Activated T-helper 2 cell treated with anti-CD3 and anti-CD28 coated beads, Interferon-gamma antibody, Interleukin-2, Interleukin-4, amounts not matched to agents 10 μg/mL and 5 μg/mL and 100 μg/mL, durations not matched to agents 14 hours and 24 hours and 36 hours (primary cell): ENCODE measurements at regions not wholly inside any gene's neighbourhood (a gene's known extent, or its start where the extent isn't known, plus 50 kb on each side); places are given as distances from the start of the nearest gene placed in this dataset.

Experiments used
- DNase-seq: peaks from one replicate; pipeline ENCODE4 v3.0.0; 2021; ENCODE audit warnings: low spot score
- H3K27ac Mint-ChIP-seq: one replicate; pipeline ENCODE4 v1.8.0; 2021; ENCODE audit warnings: mixed read lengths
- H3K27me3 Mint-ChIP-seq: one replicate; pipeline ENCODE4 v1.8.0; 2021; ENCODE audit warnings: low read depth, mixed read lengths
- H3K36me3 Mint-ChIP-seq: one replicate; pipeline ENCODE4 v1.8.0; 2021; ENCODE audit warnings: low read depth, mixed read lengths
- H3K4me1 Mint-ChIP-seq: one replicate; pipeline ENCODE4 v1.8.0; 2021; ENCODE audit warnings: low read depth, mixed read lengths
- H3K4me3 Mint-ChIP-seq: one replicate; pipeline ENCODE4 v1.8.0; 2021; ENCODE audit warnings: low read depth, mild to moderate bottlenecking, moderate library complexity, mixed read lengths
- H3K9me3 Mint-ChIP-seq: one replicate; pipeline ENCODE4 v1.8.0; 2021; ENCODE audit warnings: mixed read lengths
- intact Hi-C: fragments of 100-400 bp; cut with micrococcal nuclease; formaldehyde crosslinking; loops from one replicate; pipeline ENCODE4 v1.15.1; 2023

DNA sequence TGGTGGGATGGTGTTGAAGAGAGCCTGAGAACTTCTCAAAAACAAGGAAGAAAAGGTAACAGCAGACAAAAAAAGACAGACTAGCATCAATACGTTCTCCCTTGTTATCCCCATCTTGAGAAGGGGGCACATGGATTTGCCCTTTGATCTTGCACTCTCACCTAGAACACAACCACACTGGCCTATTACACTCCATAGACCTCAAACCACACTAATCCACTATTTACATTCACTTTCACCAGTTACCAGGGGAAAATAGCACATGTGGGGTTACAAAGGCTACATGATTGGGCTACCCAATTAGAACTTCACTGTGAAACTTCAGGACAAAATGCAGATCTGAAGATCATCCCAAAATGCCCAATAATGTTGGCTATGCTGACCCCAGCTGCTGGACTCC lies 72.6 kb upstream of the SELENOP start:
- Mint-ChIP-seq H3K4me3 (no peak overlapping the region), H3K27me3 (peaks cover 12% of the 10 kb centered on the region), H3K9me3 (no peaks in the 10 kb centered on the region), H3K4me1 (no peaks in the 10 kb centered on the region), H3K36me3 (no peaks in the 10 kb centered on the region), H3K27ac (no peak overlapping the region)
- intact Hi-C loops = no loop called here
- no peak for DNase-seq

DNA sequence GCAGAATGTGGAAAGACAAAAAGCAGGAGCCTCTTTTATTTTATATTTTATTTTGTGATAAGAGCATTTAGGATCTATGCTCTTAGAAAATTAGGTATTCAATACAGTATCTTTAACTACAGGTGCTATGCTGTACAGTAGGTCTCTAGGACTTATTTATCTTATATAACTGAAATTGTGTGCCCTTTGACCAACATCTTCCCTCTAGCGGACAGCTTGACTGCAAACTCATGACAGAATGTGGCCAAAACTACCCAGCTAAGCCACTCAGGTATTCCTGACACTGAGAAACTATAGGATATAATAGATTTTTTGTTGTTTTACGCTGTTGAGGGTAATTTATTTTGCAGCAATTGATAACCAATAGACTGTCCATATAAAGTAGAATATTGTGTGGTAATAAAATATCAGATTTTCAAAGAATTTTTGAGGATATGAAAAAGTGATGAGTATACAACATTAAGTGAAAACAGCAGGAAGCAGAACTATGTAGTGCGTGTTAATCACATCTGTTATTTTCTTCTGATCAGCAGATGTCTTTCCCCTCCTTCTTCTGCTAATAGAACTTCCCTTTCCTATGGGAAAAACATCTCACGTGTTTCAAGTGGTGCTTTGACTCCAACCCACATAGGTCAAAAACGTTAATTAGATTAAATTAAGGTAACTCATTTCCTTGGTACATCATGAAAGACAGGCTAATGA lies 69.9 kb upstream of the SELENOP start:
- H3K4me3 Mint-ChIP-seq = no peak overlapping the region
- H3K27me3 Mint-ChIP-seq = peaks cover 6% of the 10 kb centered on the region
- peaks cover 2% of the 10 kb centered on the region for H3K4me1 Mint-ChIP-seq
- no peaks in the 10 kb centered on the region for H3K36me3 Mint-ChIP-seq
- H3K9me3 Mint-ChIP-seq = no peaks in the 10 kb centered on the region
- H3K27ac Mint-ChIP-seq = no peak overlapping the region
- no peak for DNase-seq
- intact Hi-C loops = no loop called here

DNA sequence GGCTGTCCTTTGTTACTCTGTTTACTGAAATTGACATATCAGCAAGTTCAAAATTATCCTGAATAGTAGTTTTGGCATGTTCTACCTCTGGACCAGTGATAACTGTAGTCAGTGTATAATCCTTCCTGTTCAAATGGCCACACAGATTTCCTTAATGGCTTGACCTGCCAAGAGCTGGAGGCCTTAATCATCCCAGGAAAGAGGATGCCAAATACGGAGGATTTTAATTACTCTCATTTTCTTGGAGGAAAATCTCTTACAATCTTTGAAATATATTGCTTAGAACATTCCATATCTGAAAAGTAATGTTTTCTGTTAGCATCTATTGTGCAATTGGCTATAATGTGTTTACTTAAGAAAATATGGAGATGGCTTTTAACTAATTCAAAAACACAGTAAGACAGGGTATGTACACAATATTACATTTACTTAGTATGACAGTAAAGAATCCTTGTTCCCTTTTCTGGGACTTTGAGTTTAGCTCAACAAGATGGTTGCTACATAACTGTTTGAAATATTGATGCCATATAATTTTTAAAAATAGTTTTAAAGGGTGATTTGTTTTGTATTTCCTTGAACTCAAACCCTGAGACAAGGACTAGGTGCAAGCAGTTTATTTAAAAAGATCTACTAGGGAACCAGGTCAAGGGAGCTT lies 68.9 kb upstream of the SELENOP start:
- no peaks in the 10 kb centered on the region for H3K36me3 Mint-ChIP-seq
- peaks cover 6% of the 10 kb centered on the region for H3K27me3 Mint-ChIP-seq
- no peak overlapping the region for H3K4me3 Mint-ChIP-seq
- no peak overlapping the region for H3K27ac Mint-ChIP-seq
- H3K9me3 Mint-ChIP-seq = no peaks in the 10 kb centered on the region
- peaks cover 4% of the 10 kb centered on the region for H3K4me1 Mint-ChIP-seq
- DNase-seq = no peak
- intact Hi-C loops = no loop called here

GRCh38 chr5:42879291-42879690 lies 67.6 kb upstream of the SELENOP start:
- Mint-ChIP-seq H3K27me3 (peaks cover 6% of the 10 kb centered on the region), H3K4me3 (no peak overlapping the region), H3K4me1 (peaks cover 4% of the 10 kb centered on the region), H3K36me3 (no peaks in the 10 kb centered on the region), H3K9me3 (no peaks in the 10 kb centered on the region), H3K27ac (no peak overlapping the region)
- intact Hi-C loops = no loop called here
- DNase-seq = no peak

DNA sequence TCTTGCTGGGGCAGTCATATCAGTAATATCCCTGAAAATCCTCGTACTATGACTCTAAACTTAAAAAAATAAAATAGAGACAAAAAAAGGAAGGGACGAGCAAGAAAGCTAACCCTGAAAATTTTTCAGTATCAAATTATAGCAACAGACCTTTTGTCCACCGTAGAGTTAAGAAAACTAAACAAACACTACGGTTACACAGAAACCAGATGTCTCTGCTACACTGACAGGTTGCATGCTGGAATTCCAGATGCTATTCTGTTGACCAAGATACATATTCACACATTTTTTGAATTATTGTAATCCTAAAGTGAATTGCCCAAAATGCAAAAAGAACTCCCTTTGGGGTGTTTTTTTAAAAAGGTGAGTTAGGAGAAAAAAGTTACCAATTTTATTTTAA lies 66.9 kb upstream of the SELENOP start:
- Mint-ChIP-seq H3K27ac (no peak overlapping the region), H3K4me3 (no peak overlapping the region), H3K27me3 (peaks cover 9% of the 10 kb centered on the region), H3K36me3 (no peaks in the 10 kb centered on the region), H3K9me3 (no peaks in the 10 kb centered on the region), H3K4me1 (peaks cover 4% of the 10 kb centered on the region)
- intact Hi-C loops = no loop called here
- DNase-seq = no peak

DNA sequence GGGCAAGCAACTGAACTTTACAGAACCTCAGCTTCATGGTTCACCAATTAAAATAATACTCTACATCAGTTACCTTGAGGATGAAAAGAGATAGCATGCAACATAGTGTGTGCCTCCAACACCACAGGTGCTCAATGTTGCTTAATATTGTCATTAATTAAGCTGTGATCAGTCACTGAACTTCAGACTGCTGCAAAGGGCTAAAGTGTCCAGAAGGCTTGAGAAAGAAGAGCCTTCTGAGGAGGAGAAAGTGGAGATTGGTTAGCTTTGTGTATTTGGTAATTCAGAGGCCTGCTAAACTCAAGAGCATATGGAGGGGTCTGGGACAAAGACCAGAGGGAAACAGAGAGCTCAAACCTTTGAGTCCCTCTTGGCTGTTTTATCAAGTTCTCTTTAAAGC lies 66.3 kb upstream of the SELENOP start:
- H3K4me3 Mint-ChIP-seq = no peak overlapping the region
- no peaks in the 10 kb centered on the region for H3K9me3 Mint-ChIP-seq
- H3K4me1 Mint-ChIP-seq = peaks cover 4% of the 10 kb centered on the region
- H3K27me3 Mint-ChIP-seq = peaks cover 9% of the 10 kb centered on the region
- intact Hi-C loops = no loop called here
- DNase-seq = no peak
- H3K36me3 Mint-ChIP-seq = no peaks in the 10 kb centered on the region
- H3K27ac Mint-ChIP-seq = no peak overlapping the region

DNA sequence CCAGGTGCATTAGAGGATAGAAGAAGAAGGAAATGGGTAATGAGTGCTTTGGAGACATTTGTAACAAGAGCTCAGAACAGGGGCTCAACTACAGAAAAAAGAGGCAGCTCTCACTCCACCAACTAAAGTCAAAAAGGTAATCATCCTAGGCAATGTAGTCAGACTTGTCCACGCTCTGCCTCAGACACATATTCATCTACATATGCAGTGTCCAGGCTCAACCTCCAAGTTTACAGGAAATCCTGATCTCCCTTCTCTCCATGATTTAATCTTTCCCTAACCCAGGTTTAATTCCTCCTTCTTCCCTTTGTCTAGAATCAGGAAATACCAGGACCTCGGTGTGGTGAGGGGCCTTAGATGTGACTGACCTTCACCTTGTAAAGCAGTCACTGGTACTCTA lies 65.7 kb upstream of the SELENOP start:
- H3K4me1 Mint-ChIP-seq = peaks cover 4% of the 10 kb centered on the region

DNA sequence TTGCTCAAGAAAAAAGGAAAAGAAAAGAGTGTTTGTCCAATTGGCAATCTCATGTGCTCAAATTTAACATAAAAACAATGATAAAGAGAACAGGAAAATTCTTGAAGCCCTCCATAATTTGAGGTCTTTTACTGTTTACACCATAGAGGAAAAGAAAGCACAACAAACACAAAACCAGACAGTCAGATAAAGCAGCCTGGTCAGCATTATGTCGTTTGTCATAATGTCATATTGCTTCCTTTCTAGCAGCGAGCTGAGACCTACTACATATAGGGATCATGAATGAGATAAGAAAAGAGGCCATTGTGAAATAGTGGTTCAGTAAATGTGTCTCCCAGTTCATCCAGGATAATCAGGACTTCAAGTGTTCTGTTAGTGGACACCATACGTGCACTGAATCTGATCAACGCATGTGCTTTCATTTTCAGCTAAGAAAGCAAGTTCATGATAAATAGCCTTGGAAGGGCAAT lies 64.7 kb upstream of the SELENOP start:
- Mint-ChIP-seq H3K27me3 (peaks cover 7% of the 10 kb centered on the region), H3K36me3 (no peaks in the 10 kb centered on the region), H3K27ac (no peak overlapping the region), H3K4me1 (peaks cover 4% of the 10 kb centered on the region), H3K9me3 (no peaks in the 10 kb centered on the region), H3K4me3 (no peak overlapping the region)
- intact Hi-C loops = no loop called here
- no peak for DNase-seq

More for the DNA sequence above, 65.7 kb upstream of the SELENOP start:
- Mint-ChIP-seq H3K27me3 (peaks cover 5% of the 10 kb centered on the region), H3K9me3 (no peaks in the 10 kb centered on the region), H3K36me3 (no peaks in the 10 kb centered on the region), H3K4me3 (no peak overlapping the region), H3K27ac (no peak overlapping the region)
- no peak for DNase-seq
- intact Hi-C loops = no loop called here

GRCh38 chr5:42875785-42876374 lies 64.2 kb upstream of the SELENOP start:
- no peaks in the 10 kb centered on the region for H3K36me3 Mint-ChIP-seq
- DNase-seq = no peak

GRCh38 chr5:42875211-42875610 lies 63.5 kb upstream of the SELENOP start:
- no peak for DNase-seq
- H3K4me3 Mint-ChIP-seq = no peak overlapping the region
- H3K9me3 Mint-ChIP-seq = no peaks in the 10 kb centered on the region
- intact Hi-C loops = no loop called here
- no peak overlapping the region for H3K27ac Mint-ChIP-seq
- peaks cover 4% of the 10 kb centered on the region for H3K4me1 Mint-ChIP-seq
- H3K27me3 Mint-ChIP-seq = peaks cover 4% of the 10 kb centered on the region
- no peaks in the 10 kb centered on the region for H3K36me3 Mint-ChIP-seq

More at GRCh38 chr5:42875785-42876374, 64.2 kb upstream of the SELENOP start:
- intact Hi-C loops = no loop called here
- Mint-ChIP-seq H3K27me3 (peaks cover 5% of the 10 kb centered on the region), H3K27ac (no peak overlapping the region), H3K4me3 (no peak overlapping the region), H3K4me1 (peaks cover 4% of the 10 kb centered on the region), H3K9me3 (no peaks in the 10 kb centered on the region)

DNA sequence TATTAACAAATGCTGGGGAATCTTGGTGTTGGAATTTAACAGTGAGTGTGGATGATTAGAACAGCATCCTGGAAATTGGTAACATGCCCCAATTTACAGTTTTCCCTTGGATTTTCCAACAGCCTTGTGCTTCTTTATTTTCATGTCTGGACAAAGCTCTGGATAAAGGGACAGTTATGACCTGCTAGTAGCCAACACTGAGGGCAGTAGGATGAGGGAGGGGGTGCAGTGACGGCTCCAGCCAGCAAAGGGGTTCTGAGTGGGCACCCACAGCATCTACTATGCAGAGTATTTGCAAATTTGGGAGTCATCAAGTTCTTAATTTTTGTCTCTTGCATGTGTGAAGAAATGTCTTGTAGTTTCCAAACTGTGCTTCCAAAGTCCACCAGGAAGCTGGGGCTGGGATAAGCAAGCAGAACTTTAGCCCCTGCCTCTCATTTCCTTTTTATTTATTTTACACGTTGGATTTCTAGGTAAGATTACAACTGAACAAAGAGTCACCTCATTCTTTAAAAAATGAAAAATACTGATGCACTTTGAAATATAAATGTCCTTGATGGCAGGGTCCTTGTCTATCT lies 63.0 kb upstream of the SELENOP start:
- Mint-ChIP-seq H3K27ac (no peak overlapping the region), H3K4me3 (no peak overlapping the region), H3K27me3 (peaks cover 4% of the 10 kb centered on the region), H3K36me3 (no peaks in the 10 kb centered on the region), H3K4me1 (peaks cover 4% of the 10 kb centered on the region), H3K9me3 (no peaks in the 10 kb centered on the region)
- intact Hi-C loops = no loop called here
- DNase-seq = no peak

GRCh38 chr5:42872865-42873264 lies 61.2 kb upstream of the SELENOP start:
- Mint-ChIP-seq H3K27me3 (peaks cover 4% of the 10 kb centered on the region), H3K4me3 (no peak overlapping the region), H3K4me1 (peaks cover 4% of the 10 kb centered on the region), H3K27ac (no peak overlapping the region), H3K36me3 (no peaks in the 10 kb centered on the region), H3K9me3 (no peaks in the 10 kb centered on the region)
- no peak for DNase-seq
- intact Hi-C loops = no loop called here

GRCh38 chr5:42870882-42871418 lies 59.3 kb upstream of the SELENOP start:
- no peaks in the 10 kb centered on the region for H3K4me1 Mint-ChIP-seq
- H3K36me3 Mint-ChIP-seq = no peaks in the 10 kb centered on the region
- H3K27ac Mint-ChIP-seq = no peak overlapping the region
- intact Hi-C loops = no loop called here
- no peak for DNase-seq
- no peaks in the 10 kb centered on the region for H3K9me3 Mint-ChIP-seq
- H3K4me3 Mint-ChIP-seq = no peak overlapping the region
- H3K27me3 Mint-ChIP-seq = peaks cover 4% of the 10 kb centered on the region
